ENCODE measurements at regions not wholly inside any gene's neighbourhood (a gene's known extent, or its start where the extent isn't known, plus 50 kb on each side); places are given as distances from the start of the nearest gene placed in this dataset.
"Not testable (repeated sequence)": the region's sequence is repeated elsewhere in the genome, so short reads cannot be mapped to it uniquely, and the experiment has no call there.

DNA sequence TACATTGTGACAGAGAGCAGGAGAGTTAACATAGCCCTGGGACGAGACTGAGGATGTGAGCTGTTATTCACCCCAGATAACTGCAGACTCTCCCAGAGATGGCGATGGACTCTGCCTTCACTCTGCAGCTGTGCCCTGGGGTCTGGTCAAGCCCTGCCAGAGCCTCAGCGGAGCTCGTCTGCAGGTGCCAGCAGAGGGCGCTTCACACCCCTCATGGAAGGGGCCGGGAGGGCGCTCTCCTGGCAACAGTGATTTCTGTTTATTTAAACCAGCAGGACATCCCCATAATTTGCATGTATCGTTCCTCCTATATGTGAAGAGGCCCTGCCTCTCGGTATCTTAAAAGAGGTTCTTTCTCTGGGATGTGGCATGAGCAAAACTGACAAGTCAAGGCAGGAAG is 1329.8 kb downstream of the RPIA start:
- TF ChIP-seq, protein P1, sequence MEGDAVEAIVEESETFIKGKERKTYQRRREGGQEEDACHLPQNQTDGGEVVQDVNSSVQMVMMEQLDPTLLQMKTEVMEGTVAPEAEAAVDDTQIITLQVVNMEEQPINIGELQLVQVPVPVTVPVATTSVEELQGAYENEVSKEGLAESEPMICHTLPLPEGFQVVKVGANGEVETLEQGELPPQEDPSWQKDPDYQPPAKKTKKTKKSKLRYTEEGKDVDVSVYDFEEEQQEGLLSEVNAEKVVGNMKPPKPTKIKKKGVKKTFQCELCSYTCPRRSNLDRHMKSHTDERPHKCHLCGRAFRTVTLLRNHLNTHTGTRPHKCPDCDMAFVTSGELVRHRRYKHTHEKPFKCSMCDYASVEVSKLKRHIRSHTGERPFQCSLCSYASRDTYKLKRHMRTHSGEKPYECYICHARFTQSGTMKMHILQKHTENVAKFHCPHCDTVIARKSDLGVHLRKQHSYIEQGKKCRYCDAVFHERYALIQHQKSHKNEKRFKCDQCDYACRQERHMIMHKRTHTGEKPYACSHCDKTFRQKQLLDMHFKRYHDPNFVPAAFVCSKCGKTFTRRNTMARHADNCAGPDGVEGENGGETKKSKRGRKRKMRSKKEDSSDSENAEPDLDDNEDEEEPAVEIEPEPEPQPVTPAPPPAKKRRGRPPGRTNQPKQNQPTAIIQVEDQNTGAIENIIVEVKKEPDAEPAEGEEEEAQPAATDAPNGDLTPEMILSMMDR (IDR thresholded peaks at IDR 0.05; ENCODE audit: extremely low read depth, insufficient read depth, missing control alignments) = peak; percentile 30
- in situ Hi-C loops (cut with MboI; ENCODE audit: low pct_unique_long_range_greater_than_20kb, low sequenced_read_pairs, unreplicated experiment); DNase-seq (ENCODE audit: low spot score): not testable (repeated sequence)

DNA sequence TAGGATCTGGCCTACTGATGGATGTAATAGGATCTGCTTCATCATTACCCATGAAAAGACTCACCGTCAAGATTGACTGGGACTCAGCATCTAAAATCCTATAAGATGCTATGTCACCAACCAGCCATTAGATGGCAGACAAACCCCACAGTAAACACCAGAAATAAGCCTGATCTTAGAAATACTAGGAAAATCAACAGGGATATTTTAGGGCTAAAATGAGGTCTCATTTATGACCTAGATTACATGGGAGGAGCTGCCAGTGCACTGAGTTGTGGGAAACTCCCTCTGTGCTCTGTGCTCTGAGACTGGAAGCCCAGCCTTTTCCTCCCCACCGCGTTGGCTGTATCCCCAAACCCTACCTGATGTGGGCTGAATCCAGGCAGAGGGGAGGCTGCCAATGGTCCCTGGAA is 1335.8 kb downstream of the RPIA start:
- DNase-seq (ENCODE audit: low spot score); in situ Hi-C loops (cut with MboI; ENCODE audit: low pct_unique_long_range_greater_than_20kb, low sequenced_read_pairs, unreplicated experiment): not testable (repeated sequence)

DNA sequence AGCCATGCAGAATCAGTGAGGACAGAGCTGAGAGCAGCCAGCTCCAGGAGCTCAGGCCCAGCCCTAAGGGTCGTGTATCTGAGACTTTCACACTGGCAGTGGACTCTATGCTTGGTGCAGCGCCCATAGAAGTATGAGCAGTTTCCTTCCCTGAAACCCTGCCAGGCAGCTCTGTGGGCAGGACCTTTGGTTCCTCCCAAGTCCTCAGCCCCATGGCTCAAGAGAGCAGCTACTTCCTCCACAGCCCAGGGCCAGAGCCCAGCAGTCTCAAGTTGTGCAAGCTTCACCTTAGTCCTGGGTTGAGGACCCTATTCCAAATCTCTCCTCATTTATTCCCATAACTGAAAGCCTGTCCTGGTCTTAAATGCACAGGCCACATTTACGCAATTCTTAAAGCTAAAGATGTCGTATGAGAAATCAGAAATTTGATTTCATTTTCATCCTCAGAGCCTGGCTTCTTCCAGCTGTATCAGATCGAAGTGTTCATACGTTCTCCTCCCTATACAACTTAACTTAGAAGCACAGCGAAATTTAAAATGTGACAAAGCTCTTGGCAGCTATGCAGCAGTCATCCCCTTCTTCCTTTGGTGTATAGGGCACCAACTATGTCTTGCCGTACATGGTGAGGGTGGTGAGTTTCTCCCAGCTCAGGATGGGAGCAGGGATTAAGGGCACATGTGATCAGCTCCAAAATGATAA is 1337.1 kb downstream of the RPIA start:
- in situ Hi-C loops (cut with MboI; ENCODE audit: low pct_unique_long_range_greater_than_20kb, low sequenced_read_pairs, unreplicated experiment); DNase-seq (ENCODE audit: low spot score): not testable (repeated sequence)

DNA sequence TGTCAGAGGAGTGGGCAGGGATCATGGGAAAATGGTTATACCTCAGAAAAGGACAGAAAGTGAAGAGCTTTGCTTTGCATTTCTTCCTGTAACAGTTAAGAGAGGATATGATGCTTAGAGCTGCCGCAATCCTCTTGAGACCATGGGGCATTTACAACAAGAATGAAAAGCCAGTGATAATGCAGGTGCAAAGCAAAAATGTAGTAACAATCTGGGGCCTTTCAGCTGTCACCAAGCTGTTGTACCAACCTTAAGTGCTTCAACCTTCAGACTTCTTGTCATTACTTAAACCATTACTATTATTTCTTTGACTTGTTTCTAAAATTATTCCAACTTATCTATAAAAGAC is 1337.6 kb downstream of the RPIA start:
- in situ Hi-C loops (cut with MboI; ENCODE audit: low pct_unique_long_range_greater_than_20kb, low sequenced_read_pairs, unreplicated experiment); DNase-seq (ENCODE audit: low spot score): not testable (repeated sequence)

DNA sequence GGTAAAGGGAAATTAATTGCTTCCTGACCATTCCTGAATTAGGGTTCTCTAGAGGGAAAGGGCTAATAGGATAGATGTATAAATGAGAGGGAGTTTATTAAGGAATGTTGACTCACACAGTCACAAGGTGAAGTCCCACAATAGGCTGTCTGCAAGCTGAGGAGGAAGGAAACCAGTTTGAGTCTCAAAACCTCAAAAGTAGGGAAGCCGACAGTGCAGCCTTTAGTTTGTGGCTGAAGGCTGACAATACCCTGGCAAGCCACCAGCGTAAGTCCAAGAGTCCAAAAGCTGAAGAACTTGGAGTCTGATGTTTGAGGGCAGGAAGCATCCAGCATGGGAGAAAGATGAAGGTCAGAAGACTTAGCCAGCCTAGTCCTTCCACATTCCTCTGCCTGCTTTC is 1340.8 kb downstream of the RPIA start:
- DNase-seq (ENCODE audit: low spot score); in situ Hi-C loops (cut with MboI; ENCODE audit: low pct_unique_long_range_greater_than_20kb, low sequenced_read_pairs, unreplicated experiment): not testable (repeated sequence)

DNA sequence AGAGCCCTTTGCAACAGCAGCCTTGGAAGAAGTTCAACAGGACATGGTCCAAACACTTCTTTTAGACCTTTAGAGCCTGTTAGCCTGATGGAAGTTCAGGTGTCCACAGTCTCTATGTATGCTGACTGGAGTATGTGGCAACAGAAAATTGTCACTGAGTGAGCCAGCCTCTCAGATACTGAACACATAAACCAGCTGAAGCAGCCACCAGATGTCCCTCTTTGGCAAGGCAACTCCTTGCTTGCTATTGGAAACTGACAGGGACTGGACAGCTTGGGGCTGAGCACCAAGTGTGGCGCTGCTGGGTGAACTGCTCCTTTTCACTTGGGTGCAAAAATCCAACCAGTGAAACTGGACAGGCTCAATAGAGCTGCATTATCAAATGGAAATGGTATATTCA is 1344.9 kb downstream of the RPIA start:
- DNase-seq (ENCODE audit: low spot score); in situ Hi-C loops (cut with MboI; ENCODE audit: low pct_unique_long_range_greater_than_20kb, low sequenced_read_pairs, unreplicated experiment): not testable (repeated sequence)

DNA sequence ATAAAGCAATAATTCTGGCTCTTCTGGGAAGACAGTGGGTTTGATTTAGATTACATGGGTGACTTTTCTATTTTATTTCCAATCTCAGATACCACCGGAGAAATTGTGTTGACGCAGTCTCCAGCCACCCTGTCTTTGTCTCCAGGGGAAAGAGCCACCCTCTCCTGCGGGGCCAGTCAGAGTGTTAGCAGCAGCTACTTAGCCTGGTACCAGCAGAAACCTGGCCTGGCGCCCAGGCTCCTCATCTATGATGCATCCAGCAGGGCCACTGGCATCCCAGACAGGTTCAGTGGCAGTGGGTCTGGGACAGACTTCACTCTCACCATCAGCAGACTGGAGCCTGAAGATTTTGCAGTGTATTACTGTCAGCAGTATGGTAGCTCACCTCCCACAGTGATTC is 1347.6 kb downstream of the RPIA start:
- in situ Hi-C loops (cut with MboI; ENCODE audit: low pct_unique_long_range_greater_than_20kb, low sequenced_read_pairs, unreplicated experiment); DNase-seq (ENCODE audit: low spot score): not testable (repeated sequence)

DNA sequence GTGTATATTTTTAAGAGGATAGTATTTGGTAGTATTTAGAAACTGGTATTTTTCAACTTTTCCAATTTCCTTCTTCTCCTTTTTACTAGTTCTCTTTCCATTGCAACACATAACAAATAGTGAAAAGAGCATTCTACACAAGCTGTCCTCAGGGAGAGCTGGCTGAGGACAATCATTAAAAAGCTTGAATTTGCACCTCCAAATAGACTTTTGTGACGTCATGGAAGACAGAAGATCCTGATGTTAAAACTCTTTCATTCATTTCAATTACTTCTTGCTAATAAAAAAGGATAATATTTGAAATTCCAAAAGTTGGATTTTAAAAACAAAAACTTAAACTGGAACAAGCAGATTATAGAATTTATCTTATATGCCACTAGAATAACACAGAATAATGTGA is 1356.3 kb downstream of the RPIA start:
- in situ Hi-C loops (cut with MboI; ENCODE audit: low pct_unique_long_range_greater_than_20kb, low sequenced_read_pairs, unreplicated experiment); DNase-seq (ENCODE audit: low spot score): not testable (repeated sequence)

DNA sequence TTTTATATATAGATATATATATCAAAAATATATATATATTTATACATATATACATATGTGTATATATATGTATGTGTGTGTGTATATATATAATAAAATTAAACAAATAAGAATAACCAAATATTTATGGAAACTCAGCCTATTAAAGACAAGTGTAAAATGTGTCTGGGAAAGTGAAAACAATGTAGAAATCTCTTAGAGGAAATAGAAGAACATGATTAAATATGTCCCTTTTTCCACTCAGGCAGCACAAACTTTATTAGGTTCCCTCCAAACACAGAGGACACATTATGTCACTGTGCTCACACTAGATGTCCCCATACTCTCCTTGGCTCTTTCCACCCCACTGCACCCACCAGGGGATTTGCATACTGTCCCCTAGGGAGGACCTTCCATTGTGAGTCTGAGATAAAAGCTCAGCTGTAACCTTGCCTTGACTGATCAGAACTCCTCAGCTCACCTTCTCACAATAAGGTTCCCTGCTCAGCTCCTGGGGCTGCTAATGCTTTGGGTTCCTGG is 1360.7 kb downstream of the RPIA start:
- in situ Hi-C loops (cut with MboI; ENCODE audit: low pct_unique_long_range_greater_than_20kb, low sequenced_read_pairs, unreplicated experiment); DNase-seq (ENCODE audit: low spot score): not testable (repeated sequence)

DNA sequence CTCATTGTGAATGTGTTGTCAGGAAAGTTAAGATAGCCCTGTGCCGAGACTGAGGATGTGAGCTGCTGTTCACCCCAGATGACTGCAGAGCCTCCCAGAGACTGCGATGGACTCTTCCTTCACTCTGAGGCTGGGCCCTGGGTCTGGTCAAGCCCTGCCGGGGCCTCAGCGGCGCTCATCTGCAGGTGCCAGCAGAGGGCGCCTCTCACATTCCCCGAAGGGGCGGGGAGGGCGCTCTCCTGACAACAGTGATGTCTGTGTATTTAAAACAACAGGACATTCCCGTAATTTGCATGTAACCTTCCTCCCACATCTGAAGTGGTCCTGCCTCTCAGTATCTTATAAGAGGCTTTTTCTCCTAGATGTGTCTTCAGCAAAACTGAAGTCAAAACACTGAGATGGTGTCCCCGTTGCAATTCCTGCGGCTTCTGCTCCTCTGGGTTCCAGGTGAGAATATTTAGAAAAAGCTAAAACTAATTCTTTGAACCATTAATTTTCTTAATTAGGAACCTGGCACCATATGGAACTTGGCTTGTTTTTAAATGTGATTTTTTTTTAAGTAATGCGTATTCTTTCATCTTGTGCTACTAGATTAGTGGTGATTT is 1377.9 kb downstream of the RPIA start:
- peak; percentile 39 for DNase-seq (ENCODE audit: low spot score)
- in situ Hi-C loops (cut with MboI; ENCODE audit: low pct_unique_long_range_greater_than_20kb, low sequenced_read_pairs, unreplicated experiment) = no loop called here
- TF ChIP-seq, protein P1 (IDR thresholded peaks at IDR 0.05; ENCODE audit: extremely low read depth, insufficient read depth, missing control alignments) = peak; percentile 68

DNA sequence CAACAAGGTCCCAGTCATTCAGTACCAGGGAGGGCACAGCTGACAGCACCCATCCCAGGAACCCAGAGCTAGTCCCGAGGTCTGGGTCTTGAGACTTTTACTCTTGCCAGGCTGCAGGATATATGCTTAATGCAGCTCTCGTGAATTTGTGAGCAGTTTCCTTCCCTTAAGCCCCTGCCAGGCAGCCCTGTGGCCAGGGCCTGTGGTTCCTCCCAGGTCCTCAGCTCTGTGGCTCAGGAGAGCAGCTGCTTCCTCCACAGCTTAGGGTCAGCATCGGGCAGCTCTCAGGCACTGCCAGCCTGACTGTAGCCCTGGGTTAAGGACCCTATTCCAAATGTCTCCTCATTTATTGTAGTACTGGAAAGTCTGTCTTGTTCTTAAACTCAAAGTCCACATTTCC is 1384.8 kb downstream of the RPIA start:
- TF ChIP-seq, protein P1 (IDR thresholded peaks at IDR 0.05; ENCODE audit: extremely low read depth, insufficient read depth, missing control alignments) = no peak
- in situ Hi-C loops (cut with MboI; ENCODE audit: low pct_unique_long_range_greater_than_20kb, low sequenced_read_pairs, unreplicated experiment) = no loop called here
- DNase-seq (ENCODE audit: low spot score) = no peak
